Stomach (tissue), 4 donors: ENCODE measurements at regions not wholly inside any gene's neighbourhood (a gene's known extent, or its start where the extent isn't known, plus 50 kb on each side); places are given as distances from the start of the nearest gene placed in this dataset.

ENCODE experiments used
- CTCF ChIP-seq, 7 experiments: fragments of 450-650 bp in 4 of 7; fragments of 200-600 bp in 3 of 7; sonication (generic) in 3 of 7; IDR thresholded peaks; one replicate each; pipeline ENCODE4 v1.5.1; 2016 to 2019; ENCODE audit warnings: antibody characterized with exemption in 7 of 7, control low read depth in 2 of 7, mild to moderate bottlenecking in 1 of 7
- EP300 ChIP-seq: sonication (generic); formaldehyde crosslinking; IDR thresholded peaks from one replicate; pipeline ENCODE4 v1.6.1; 2017; ENCODE audit warnings: antibody characterized with exemption
- POLR2A ChIP-seq, 4 donors: fragments of 450-650 bp; IDR thresholded peaks; one replicate each; pipeline ENCODE4 v1.6.1; 2016; ENCODE audit warnings: antibody characterized with exemption in 4 of 4, control low read depth in 2 of 4, mild to moderate bottlenecking in 1 of 4, moderate library complexity in 1 of 4
- POLR2AphosphoS5 ChIP-seq, 3 donors: sonication (generic); formaldehyde crosslinking; IDR thresholded peaks; one replicate each; pipeline ENCODE4 v1.6.1; 2016; ENCODE audit warnings: antibody characterized with exemption in 3 of 3

- TF ChIP-seq CTCF (IDR thresholded peaks at IDR 0.05) = no peak
- no peak for TF ChIP-seq POLR2A (IDR thresholded peaks at IDR 0.05)
- no peak for TF ChIP-seq POLR2AphosphoS5 (IDR thresholded peaks at IDR 0.05)
- no peak for TF ChIP-seq EP300
Observed at GRCh38 chr3:4907643-4908432, 71.4 kb upstream of the BHLHE40 start.
